ENCODE measurements at regions not wholly inside any gene's neighbourhood (a gene's known extent, or its start where the extent isn't known, plus 50 kb on each side); places are given as distances from the start of the nearest gene placed in this dataset.
"Not testable (repeated sequence)": the region's sequence is repeated elsewhere in the genome, so short reads cannot be mapped to it uniquely, and the experiment has no call there.

GRCh38 chr11:128055576-128056217 is 531.7 kb downstream of the ETS1 start:
- no peak overlapping the region for H3K4me3 Mint-ChIP-seq
- no peaks in the 10 kb centered on the region for H3K36me3 Mint-ChIP-seq
- ATAC-seq, result no peak
- H3K4me1 Mint-ChIP-seq, result peaks cover 31% of the 10 kb centered on the region
- H3K27ac Mint-ChIP-seq, result no peak overlapping the region
- peaks cover 4% of the 10 kb centered on the region for H3K9me3 Mint-ChIP-seq
- no peaks in the 10 kb centered on the region for H3K27me3 Mint-ChIP-seq

GRCh38 chr11:128053981-128054931 is 533.1 kb downstream of the ETS1 start:
- H3K9me3 Mint-ChIP-seq, result peaks cover 4% of the 10 kb centered on the region
- H3K4me3 Mint-ChIP-seq, result peak overlapping the region; percentile 76
- peak overlapping the region; percentile 79 for H3K27ac Mint-ChIP-seq
- H3K4me1 Mint-ChIP-seq, result peaks cover 31% of the 10 kb centered on the region
- H3K36me3 Mint-ChIP-seq, result no peaks in the 10 kb centered on the region
- ATAC-seq, result peak; percentile 53
- no peaks in the 10 kb centered on the region for H3K27me3 Mint-ChIP-seq

- Mint-ChIP-seq H3K4me1 (peaks cover 31% of the 10 kb centered on the region), H3K4me3 (no peak overlapping the region), H3K36me3 (no peaks in the 10 kb centered on the region), H3K9me3 (peaks cover 4% of the 10 kb centered on the region), H3K27me3 (no peaks in the 10 kb centered on the region), H3K27ac (peak overlapping the region; percentile 60)
- peak; percentile 68 for ATAC-seq
Measured at GRCh38 chr11:128052912-128053641, 534.3 kb downstream of the ETS1 start.

- H3K4me1 Mint-ChIP-seq, result peaks cover 19% of the 10 kb centered on the region
- no peak for ATAC-seq
- H3K9me3 Mint-ChIP-seq, result peaks cover under 1% of the 10 kb centered on the region
- H3K27ac Mint-ChIP-seq, result no peak overlapping the region
- peaks cover 33% of the 10 kb centered on the region for H3K27me3 Mint-ChIP-seq
- H3K4me3 Mint-ChIP-seq, result no peak overlapping the region
- no peaks in the 10 kb centered on the region for H3K36me3 Mint-ChIP-seq
Measured at GRCh38 chr11:128048121-128048520, 539.2 kb downstream of the ETS1 start.

- no peak overlapping the region for H3K4me3 Mint-ChIP-seq
- ATAC-seq, result no peak
- no peaks in the 10 kb centered on the region for H3K9me3 Mint-ChIP-seq
- no peak overlapping the region for H3K27ac Mint-ChIP-seq
- H3K27me3 Mint-ChIP-seq, result peaks cover 42% of the 10 kb centered on the region
- H3K4me1 Mint-ChIP-seq, result peaks cover 17% of the 10 kb centered on the region
- H3K36me3 Mint-ChIP-seq, result no peaks in the 10 kb centered on the region
Measured at GRCh38 chr11:128047026-128047425, 540.3 kb downstream of the ETS1 start.

GRCh38 chr11:128046213-128046612 is 541.1 kb downstream of the ETS1 start:
- H3K9me3 Mint-ChIP-seq, result no peaks in the 10 kb centered on the region
- H3K27ac Mint-ChIP-seq, result no peak overlapping the region
- ATAC-seq, result no peak
- peaks cover 11% of the 10 kb centered on the region for H3K4me1 Mint-ChIP-seq
- no peaks in the 10 kb centered on the region for H3K36me3 Mint-ChIP-seq
- peaks cover 45% of the 10 kb centered on the region for H3K27me3 Mint-ChIP-seq
- H3K4me3 Mint-ChIP-seq, result no peak overlapping the region

GRCh38 chr11:128045094-128045725 is 542.1 kb downstream of the ETS1 start:
- no peak for ATAC-seq
- H3K27me3 Mint-ChIP-seq, result peaks cover 45% of the 10 kb centered on the region
- H3K4me1 Mint-ChIP-seq, result peaks cover 6% of the 10 kb centered on the region
- H3K4me3 Mint-ChIP-seq, result no peak overlapping the region
- no peaks in the 10 kb centered on the region for H3K36me3 Mint-ChIP-seq
- H3K9me3 Mint-ChIP-seq, result no peaks in the 10 kb centered on the region
- no peak overlapping the region for H3K27ac Mint-ChIP-seq

- Mint-ChIP-seq H3K4me1 (peaks cover 21% of the 10 kb centered on the region), H3K36me3 (no peaks in the 10 kb centered on the region), H3K4me3 (no peak overlapping the region), H3K27ac (no peak overlapping the region), H3K9me3 (no peaks in the 10 kb centered on the region), H3K27me3 (peaks cover 66% of the 10 kb centered on the region)
- ATAC-seq, result no peak
Measured at GRCh38 chr11:128042290-128042751, 545.0 kb downstream of the ETS1 start.

- H3K9me3 Mint-ChIP-seq, result no peaks in the 10 kb centered on the region
- no peak overlapping the region for H3K27ac Mint-ChIP-seq
- peaks cover 62% of the 10 kb centered on the region for H3K27me3 Mint-ChIP-seq
- no peak for ATAC-seq
- H3K36me3 Mint-ChIP-seq, result no peaks in the 10 kb centered on the region
- no peak overlapping the region for H3K4me3 Mint-ChIP-seq
- peaks cover 21% of the 10 kb centered on the region for H3K4me1 Mint-ChIP-seq
Measured at GRCh38 chr11:128040603-128041002, 546.8 kb downstream of the ETS1 start.

- Mint-ChIP-seq H3K9me3 (no peaks in the 10 kb centered on the region), H3K4me3 (no peak overlapping the region), H3K27ac (no peak overlapping the region), H3K27me3 (peaks cover 51% of the 10 kb centered on the region), H3K4me1 (peaks cover 21% of the 10 kb centered on the region), H3K36me3 (no peaks in the 10 kb centered on the region)
- ATAC-seq, result peak; percentile 81
Measured at GRCh38 chr11:128039140-128040021, 548.0 kb downstream of the ETS1 start.

- no peak for ATAC-seq
- peaks cover 15% of the 10 kb centered on the region for H3K4me1 Mint-ChIP-seq
- no peak overlapping the region for H3K4me3 Mint-ChIP-seq
- H3K9me3 Mint-ChIP-seq, result no peaks in the 10 kb centered on the region
- no peaks in the 10 kb centered on the region for H3K36me3 Mint-ChIP-seq
- H3K27me3 Mint-ChIP-seq, result peaks cover 26% of the 10 kb centered on the region
- no peak overlapping the region for H3K27ac Mint-ChIP-seq
Measured at GRCh38 chr11:128036556-128037093, 550.7 kb downstream of the ETS1 start.

GRCh38 chr11:128036006-128036405 is 551.4 kb downstream of the ETS1 start:
- ATAC-seq, result no peak
- peaks cover 15% of the 10 kb centered on the region for H3K4me1 Mint-ChIP-seq
- no peaks in the 10 kb centered on the region for H3K36me3 Mint-ChIP-seq
- no peak overlapping the region for H3K27ac Mint-ChIP-seq
- peaks cover 28% of the 10 kb centered on the region for H3K27me3 Mint-ChIP-seq
- H3K4me3 Mint-ChIP-seq, result no peak overlapping the region
- H3K9me3 Mint-ChIP-seq, result no peaks in the 10 kb centered on the region

GRCh38 chr11:128031538-128032134 is 555.7 kb downstream of the ETS1 start:
- not testable (repeated sequence) for H3K4me3 Mint-ChIP-seq, H3K36me3 Mint-ChIP-seq, H3K9me3 Mint-ChIP-seq, H3K27ac Mint-ChIP-seq, H3K4me1 Mint-ChIP-seq
- ATAC-seq, result peak; percentile 67
- peaks cover 22% of the 10 kb centered on the region for H3K27me3 Mint-ChIP-seq
